GM19463 (cell line): ENCODE measurements at regions not wholly inside any gene's neighbourhood (a gene's known extent, or its start where the extent isn't known, plus 50 kb on each side); places are given as distances from the start of the nearest gene placed in this dataset.
"Not testable (repeated sequence)": the region's sequence is repeated elsewhere in the genome, so short reads cannot be mapped to it uniquely, and the experiment has no call there.

Experiments used
- ATAC-seq: cut with Tn5 transposase; IDR thresholded peaks from one replicate; pipeline ENCODE4 v1.9.1; 2021; ENCODE audit warnings: mild to moderate bottlenecking, moderate library complexity; ENCODE audit not compliant: unreplicated experiment

- ATAC-seq = no peak
Observed at GRCh38 chr14:77985211-77985615, 185.0 kb upstream of the NRXN3 start.

GRCh38 chr14:77986773-77987172 lies 183.4 kb upstream of the NRXN3 start:
- no peak for ATAC-seq

GRCh38 chr14:77988096-77988870 lies 181.9 kb upstream of the NRXN3 start:
- no peak for ATAC-seq

- ATAC-seq = no peak
Observed at GRCh38 chr14:77988970-77989369, 181.2 kb upstream of the NRXN3 start.

- no peak for ATAC-seq
Observed at GRCh38 chr14:77989441-77989991, 180.7 kb upstream of the NRXN3 start.

GRCh38 chr14:77990337-77990736 lies 179.8 kb upstream of the NRXN3 start:
- ATAC-seq = no peak

- no peak for ATAC-seq
Observed at GRCh38 chr14:77991128-77991772, 178.9 kb upstream of the NRXN3 start.

GRCh38 chr14:78005325-78005724 lies 164.8 kb upstream of the NRXN3 start:
- peak; percentile 98 for ATAC-seq

- no peak for ATAC-seq
Observed at GRCh38 chr14:78007160-78007559, 163.0 kb upstream of the NRXN3 start.

- no peak for ATAC-seq
Observed at GRCh38 chr14:78010688-78011087, 159.5 kb upstream of the NRXN3 start.

- not testable (repeated sequence) for ATAC-seq
Observed at GRCh38 chr14:78013911-78014310, 156.3 kb upstream of the NRXN3 start.

- no peak for ATAC-seq
Observed at GRCh38 chr14:78016532-78016931, 153.6 kb upstream of the NRXN3 start.

- no peak for ATAC-seq
Observed at GRCh38 chr14:78018283-78018682, 151.9 kb upstream of the NRXN3 start.

GRCh38 chr14:78022059-78022458 lies 148.1 kb upstream of the NRXN3 start:
- peak; percentile 94 for ATAC-seq

GRCh38 chr14:78023112-78023511 lies 147.1 kb upstream of the NRXN3 start:
- ATAC-seq = no peak

GRCh38 chr14:78028471-78028870 lies 141.7 kb upstream of the NRXN3 start:
- no peak for ATAC-seq

GRCh38 chr14:78029601-78030372 lies 140.4 kb upstream of the NRXN3 start:
- no peak for ATAC-seq

GRCh38 chr14:78043349-78043748 lies 126.8 kb upstream of the NRXN3 start:
- no peak for ATAC-seq

- ATAC-seq = no peak
Observed at GRCh38 chr14:78048120-78048519, 122.1 kb upstream of the NRXN3 start.

GRCh38 chr14:78056890-78057289 lies 113.3 kb upstream of the NRXN3 start:
- ATAC-seq = not testable (repeated sequence)

GRCh38 chr14:78070344-78070743 lies 99.8 kb upstream of the NRXN3 start:
- no peak for ATAC-seq
